SU-DHL-6 (cell line): ENCODE measurements at regions not wholly inside any gene's neighbourhood (a gene's known extent, or its start where the extent isn't known, plus 50 kb on each side); places are given as distances from the start of the nearest gene placed in this dataset.

Experiments
- H2AFZ ChIP-seq: fragments of 200-600 bp; sonication (generic); 2 replicates; pipeline ENCODE4 v1.6.1; 2014; ENCODE audit warnings: low read depth, mild to moderate bottlenecking, moderate library complexity, mixed read lengths, antibody characterized with exemption, low read length; ENCODE audit not compliant: severe bottlenecking
- H3F3A ChIP-seq: fragments of 200-600 bp; shearing (Covaris generic); 2 replicates; pipeline ENCODE4 v1.6.0; 2016; ENCODE audit warnings: antibody characterized with exemption, mild to moderate bottlenecking; ENCODE audit not compliant: insufficient read depth
- H3K27ac ChIP-seq: fragments of 200-600 bp; sonication (generic); 2 replicates; pipeline ENCODE4 v1.5.1; 2016; ENCODE audit warnings: low read depth, mild to moderate bottlenecking, low read length, moderate library complexity, mixed read lengths
- H3K27me3 ChIP-seq: fragments of 200-600 bp; sonication (generic), shearing (Covaris generic); 2 replicates; pipeline ENCODE4 v1.6.0; 2014; ENCODE audit warnings: mild to moderate bottlenecking, low read length
- H3K36me3 ChIP-seq: fragments of 200-600 bp; sonication (generic); 2 replicates; pipeline ENCODE4 v1.6.1; 2014; ENCODE audit warnings: mild to moderate bottlenecking, low read length, mixed read lengths
- H3K4me2 ChIP-seq: fragments of 300-600, 200-600 bp; shearing (Covaris generic), sonication (generic); 2 replicates; pipeline ENCODE4 v1.6.0; 2014; ENCODE audit warnings: low read length, low read depth, mild to moderate bottlenecking; ENCODE audit not compliant: poor library complexity, severe bottlenecking
- H3K4me3 ChIP-seq: fragments of 200-600 bp; sonication (generic); 2 replicates; pipeline ENCODE4 v1.5.1; 2014; ENCODE audit warnings: antibody characterized with exemption, low read length, mild to moderate bottlenecking, mixed read lengths; ENCODE audit not compliant: insufficient read depth, poor library complexity, severe bottlenecking
- H3K79me2 ChIP-seq: fragments of 200-600 bp; sonication (generic); 2 replicates; pipeline ENCODE4 v1.6.1; 2014; ENCODE audit warnings: mild to moderate bottlenecking, low read length, moderate library complexity; ENCODE audit not compliant: insufficient read depth
- H3K9ac ChIP-seq: fragments of 200-600 bp; sonication (generic); 2 replicates; pipeline ENCODE4 v1.7.0; 2014; ENCODE audit warnings: mild to moderate bottlenecking, low read length
- H3K9me2 ChIP-seq: fragments of 200-600 bp; sonication (generic); replicated peaks from 2 replicates; pipeline ENCODE4 v1.6.1; 2014; ENCODE audit warnings: low read length; ENCODE audit not compliant: insufficient read depth
- H3K9me3 ChIP-seq: fragments of 200-600 bp; sonication (generic); 2 replicates; pipeline ENCODE4 v1.6.1; 2014; ENCODE audit warnings: low read length, mixed read lengths; ENCODE audit not compliant: insufficient read depth
- H4K20me1 ChIP-seq: fragments of 200-600 bp; sonication (generic); 2 replicates; pipeline ENCODE4 v1.6.1; 2014; ENCODE audit warnings: low read depth, mild to moderate bottlenecking, antibody characterized with exemption, low read length, moderate library complexity, mixed read lengths
- CTCF ChIP-seq: fragments of 200-600 bp; sonication (generic); IDR thresholded peaks from one replicate; pipeline ENCODE4 v1.5.1; 2017; ENCODE audit warnings: antibody characterized with exemption, mild to moderate bottlenecking, low read length, moderate library complexity; ENCODE audit not compliant: insufficient read depth, poor library complexity, severe bottlenecking
- EZH2phosphoT487 ChIP-seq: fragments of 200-600 bp; sonication (generic), shearing (Covaris generic); conservative IDR thresholded peaks from 2 replicates; pipeline ENCODE4 v1.6.1; 2018; ENCODE audit warnings: mild to moderate bottlenecking, antibody characterized with exemption, low read length, moderate library complexity, mixed read lengths

GRCh38 chr2:31675485-31675901 lies 94.8 kb upstream of the SRD5A2 start:
- H3F3A ChIP-seq = no peaks in the 10 kb centered on the region
- H3K9me2 ChIP-seq = no peaks in the 10 kb centered on the region
- H3K79me2 ChIP-seq = no peaks in the 10 kb centered on the region
- H3K36me3 ChIP-seq = no peaks in the 10 kb centered on the region
- no peak overlapping the region for H2AFZ ChIP-seq
- TF ChIP-seq CTCF = no peak
- no peak for TF ChIP-seq EZH2phosphoT487
- H4K20me1 ChIP-seq = no peaks in the 10 kb centered on the region
- no peak overlapping the region for H3K4me2 ChIP-seq
- no peaks in the 10 kb centered on the region for H3K27me3 ChIP-seq
- H3K9me3 ChIP-seq = no peaks in the 10 kb centered on the region
- H3K27ac ChIP-seq = no peak overlapping the region
- no peak overlapping the region for H3K9ac ChIP-seq
- H3K4me3 ChIP-seq = no peak overlapping the region

GRCh38 chr2:31674446-31674845 lies 93.7 kb upstream of the SRD5A2 start:
- H3K9me3 ChIP-seq = no peaks in the 10 kb centered on the region

GRCh38 chr2:31666878-31667277 lies 86.1 kb upstream of the SRD5A2 start:
- no peak overlapping the region for H3K27ac ChIP-seq
- no peak for TF ChIP-seq CTCF
- TF ChIP-seq EZH2phosphoT487 = no peak

More at GRCh38 chr2:31674446-31674845, 93.7 kb upstream of the SRD5A2 start:
- no peaks in the 10 kb centered on the region for H3K9me2 ChIP-seq
- no peaks in the 10 kb centered on the region for H3K27me3 ChIP-seq
- no peaks in the 10 kb centered on the region for H3K36me3 ChIP-seq
- H3K9ac ChIP-seq = no peak overlapping the region
- no peak for TF ChIP-seq CTCF
- no peak overlapping the region for H3K4me3 ChIP-seq
- H3K4me2 ChIP-seq = no peak overlapping the region
- no peak overlapping the region for H2AFZ ChIP-seq
- H3K27ac ChIP-seq = no peak overlapping the region
- H3K79me2 ChIP-seq = no peaks in the 10 kb centered on the region
- no peaks in the 10 kb centered on the region for H4K20me1 ChIP-seq
- no peaks in the 10 kb centered on the region for H3F3A ChIP-seq

More at GRCh38 chr2:31666878-31667277, 86.1 kb upstream of the SRD5A2 start:
- no peaks in the 10 kb centered on the region for H3K27me3 ChIP-seq
- H3K36me3 ChIP-seq = no peaks in the 10 kb centered on the region
- no peak overlapping the region for H3K4me2 ChIP-seq
- no peaks in the 10 kb centered on the region for H3K79me2 ChIP-seq
- no peaks in the 10 kb centered on the region for H3F3A ChIP-seq
- no peak overlapping the region for H3K4me3 ChIP-seq
- no peaks in the 10 kb centered on the region for H4K20me1 ChIP-seq
- H3K9ac ChIP-seq = no peak overlapping the region
- H3K9me3 ChIP-seq = no peaks in the 10 kb centered on the region
- no peak overlapping the region for H2AFZ ChIP-seq
- H3K9me2 ChIP-seq = no peaks in the 10 kb centered on the region
